ENCODE measurements at regions not wholly inside any gene's neighbourhood (a gene's known extent, or its start where the extent isn't known, plus 50 kb on each side); places are given as distances from the start of the nearest gene placed in this dataset.

- Histone ChIP-seq H2AFZ (no peak overlapping the region), H3K27ac (no peak overlapping the region), H3K79me2 (no peaks in the 10 kb centered on the region), H3K4me3 (ENCODE audit: low read depth, low read length) (no peak overlapping the region), H3K9me3 (ENCODE audit: control insufficient read depth, low read length) (no peaks in the 10 kb centered on the region), H3K4me1 (no peaks in the 10 kb centered on the region), H3K27me3 (ENCODE audit: control insufficient read depth, insufficient read depth, low read length) (no peaks in the 10 kb centered on the region), H3K9ac (no peak overlapping the region), H3K36me3 (ENCODE audit: control insufficient read depth, insufficient read depth, low read length) (no peaks in the 10 kb centered on the region), H3K4me2 (ENCODE audit: low read length) (no peak overlapping the region)
- no peak for TF ChIP-seq CTCF (IDR thresholded peaks at IDR 0.05)
These were observed 69.6 kb upstream of the GGTA1 start for GRCh38 chr9:121569266-121569648.

- H2AFZ ChIP-seq: no peak overlapping the region
- no peaks in the 10 kb centered on the region for H3K79me2 ChIP-seq
- H3K27me3 ChIP-seq (ENCODE audit: control insufficient read depth, insufficient read depth, low read length): no peaks in the 10 kb centered on the region
- H3K36me3 ChIP-seq (ENCODE audit: control insufficient read depth, insufficient read depth, low read length): no peaks in the 10 kb centered on the region
- no peak overlapping the region for H3K27ac ChIP-seq
- TF ChIP-seq CTCF (IDR thresholded peaks at IDR 0.05): no peak
- no peaks in the 10 kb centered on the region for H3K4me1 ChIP-seq
- H3K4me3 ChIP-seq (ENCODE audit: low read depth, low read length): no peak overlapping the region
- H3K9ac ChIP-seq: no peak overlapping the region
- no peaks in the 10 kb centered on the region for H3K9me3 ChIP-seq (ENCODE audit: control insufficient read depth, low read length)
- no peak overlapping the region for H3K4me2 ChIP-seq (ENCODE audit: low read length)
These were observed 72.9 kb upstream of the GGTA1 start for GRCh38 chr9:121572581-121572980.

GRCh38 chr9:121573717-121574485, 74.3 kb upstream of the GGTA1 start:
- Histone ChIP-seq H3K9ac (no peak overlapping the region), H3K9me3 (ENCODE audit: control insufficient read depth, low read length) (no peaks in the 10 kb centered on the region), H3K36me3 (ENCODE audit: control insufficient read depth, insufficient read depth, low read length) (no peaks in the 10 kb centered on the region), H2AFZ (no peak overlapping the region), H3K4me1 (no peaks in the 10 kb centered on the region), H3K27me3 (ENCODE audit: control insufficient read depth, insufficient read depth, low read length) (no peaks in the 10 kb centered on the region), H3K4me2 (ENCODE audit: low read length) (no peak overlapping the region), H3K27ac (no peak overlapping the region), H3K79me2 (no peaks in the 10 kb centered on the region), H3K4me3 (ENCODE audit: low read depth, low read length) (no peak overlapping the region)
- no peak for TF ChIP-seq CTCF (IDR thresholded peaks at IDR 0.05)

- Histone ChIP-seq H3K4me1 (no peaks in the 10 kb centered on the region), H3K9me3 (ENCODE audit: control insufficient read depth, low read length) (no peaks in the 10 kb centered on the region), H3K27ac (no peak overlapping the region), H3K4me3 (ENCODE audit: low read depth, low read length) (no peak overlapping the region), H2AFZ (no peak overlapping the region), H3K9ac (no peak overlapping the region), H3K79me2 (no peaks in the 10 kb centered on the region), H3K36me3 (ENCODE audit: control insufficient read depth, insufficient read depth, low read length) (no peaks in the 10 kb centered on the region), H3K27me3 (ENCODE audit: control insufficient read depth, insufficient read depth, low read length) (no peaks in the 10 kb centered on the region), H3K4me2 (ENCODE audit: low read length) (no peak overlapping the region)
- TF ChIP-seq CTCF (IDR thresholded peaks at IDR 0.05): no peak
These were observed 75.3 kb upstream of the GGTA1 start for GRCh38 chr9:121574774-121575519.

All from parathyroid adenoma (tissue), 2 donors.